ENCODE measurements at regions not wholly inside any gene's neighbourhood (a gene's known extent, or its start where the extent isn't known, plus 50 kb on each side); places are given as distances from the start of the nearest gene placed in this dataset.

DNA sequence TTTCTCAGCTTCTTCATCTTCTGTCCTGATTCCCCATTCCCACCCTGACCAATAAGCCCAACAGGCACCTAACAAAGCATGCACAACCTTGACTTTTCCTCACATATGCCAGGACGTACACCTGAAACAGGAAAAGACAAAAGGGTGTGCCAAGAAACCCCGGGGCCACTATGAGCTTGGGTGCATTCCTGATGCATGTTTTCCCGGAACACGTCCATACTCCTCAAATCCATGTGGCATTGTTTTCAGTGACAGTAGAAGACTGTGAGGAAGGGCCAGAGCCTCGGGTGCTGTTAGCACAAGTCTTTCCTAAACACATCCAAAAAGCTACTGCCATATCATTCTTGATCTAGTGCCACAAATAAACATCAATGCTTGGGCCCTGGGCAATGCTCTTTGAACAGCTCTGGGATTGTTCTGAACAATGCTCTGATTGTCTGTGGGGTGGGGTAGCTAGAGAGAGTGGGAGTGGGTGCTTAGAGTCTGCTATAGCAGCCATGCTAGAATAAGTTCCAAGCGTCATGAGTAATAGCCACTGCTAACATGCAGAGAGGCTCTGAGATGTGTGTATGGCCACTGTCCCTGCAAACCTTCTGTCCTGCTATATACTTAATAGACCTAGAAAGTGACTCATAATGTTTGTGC lies 181.7 kb upstream of the CRIM1 start:
- TF ChIP-seq, protein P1, sequence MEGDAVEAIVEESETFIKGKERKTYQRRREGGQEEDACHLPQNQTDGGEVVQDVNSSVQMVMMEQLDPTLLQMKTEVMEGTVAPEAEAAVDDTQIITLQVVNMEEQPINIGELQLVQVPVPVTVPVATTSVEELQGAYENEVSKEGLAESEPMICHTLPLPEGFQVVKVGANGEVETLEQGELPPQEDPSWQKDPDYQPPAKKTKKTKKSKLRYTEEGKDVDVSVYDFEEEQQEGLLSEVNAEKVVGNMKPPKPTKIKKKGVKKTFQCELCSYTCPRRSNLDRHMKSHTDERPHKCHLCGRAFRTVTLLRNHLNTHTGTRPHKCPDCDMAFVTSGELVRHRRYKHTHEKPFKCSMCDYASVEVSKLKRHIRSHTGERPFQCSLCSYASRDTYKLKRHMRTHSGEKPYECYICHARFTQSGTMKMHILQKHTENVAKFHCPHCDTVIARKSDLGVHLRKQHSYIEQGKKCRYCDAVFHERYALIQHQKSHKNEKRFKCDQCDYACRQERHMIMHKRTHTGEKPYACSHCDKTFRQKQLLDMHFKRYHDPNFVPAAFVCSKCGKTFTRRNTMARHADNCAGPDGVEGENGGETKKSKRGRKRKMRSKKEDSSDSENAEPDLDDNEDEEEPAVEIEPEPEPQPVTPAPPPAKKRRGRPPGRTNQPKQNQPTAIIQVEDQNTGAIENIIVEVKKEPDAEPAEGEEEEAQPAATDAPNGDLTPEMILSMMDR (conservative IDR thresholded peaks at IDR 0.05; ENCODE audit: low read length) = no peak
- TF ChIP-seq EZH2phosphoT487 (IDR thresholded peaks at IDR 0.05; ENCODE audit: borderline replicate concordance) = no peak
- H3K9ac ChIP-seq (ENCODE audit: low read depth, low read length, poor library complexity, severe bottlenecking) = no peak overlapping the region
- no peaks in the 10 kb centered on the region for H3K36me3 ChIP-seq (ENCODE audit: insufficient read depth, low read length)
- no peaks in the 10 kb centered on the region for H4K20me1 ChIP-seq (ENCODE audit: insufficient read depth, low read length, poor library complexity, severe bottlenecking)
- no peaks in the 10 kb centered on the region for H3K79me2 ChIP-seq (ENCODE audit: insufficient read depth, low read length)
- no peaks in the 10 kb centered on the region for H3K9me2 ChIP-seq (replicated peaks; ENCODE audit: low read depth, low read length)
- H3K9me3 ChIP-seq (ENCODE audit: insufficient read depth, low read depth, low read length) = no peaks in the 10 kb centered on the region
- H3F3A ChIP-seq (ENCODE audit: low read depth) = no peaks in the 10 kb centered on the region
- no peak overlapping the region for H3K4me2 ChIP-seq (ENCODE audit: low read depth, low read length, poor library complexity, severe bottlenecking)
- H3K4me3 ChIP-seq (ENCODE audit: low read length, poor library complexity, severe bottlenecking) = no peak overlapping the region
- no peaks in the 10 kb centered on the region for H3K4me1 ChIP-seq (ENCODE audit: insufficient read depth, low read length, poor library complexity, severe bottlenecking)
- H2AFZ ChIP-seq (ENCODE audit: low read length) = no peak overlapping the region
- H3K27me3 ChIP-seq (ENCODE audit: insufficient read depth, low read length, poor library complexity, severe bottlenecking) = no peaks in the 10 kb centered on the region

DNA sequence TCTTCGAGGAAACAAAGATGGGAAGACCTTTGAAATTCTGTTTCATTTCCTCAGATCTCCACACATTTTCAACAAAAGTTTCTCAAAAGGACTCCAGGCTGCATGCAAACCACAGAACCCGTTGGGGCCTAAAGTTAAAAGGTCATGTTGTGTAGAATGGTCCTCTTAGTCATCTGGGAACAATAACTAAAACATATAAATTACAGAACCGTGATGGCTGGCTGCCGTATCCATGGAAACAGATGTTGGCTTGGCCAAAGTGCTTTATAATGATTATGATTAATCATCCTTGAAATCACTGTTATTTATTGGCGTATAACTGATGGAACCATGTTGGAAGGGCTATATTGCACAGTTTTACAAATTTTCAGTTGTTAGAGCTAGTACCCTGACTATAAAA lies 182.8 kb upstream of the CRIM1 start:
- H4K20me1 ChIP-seq (ENCODE audit: insufficient read depth, low read length, poor library complexity, severe bottlenecking) = no peaks in the 10 kb centered on the region
- TF ChIP-seq EZH2phosphoT487 (IDR thresholded peaks at IDR 0.05; ENCODE audit: borderline replicate concordance) = no peak
- TF ChIP-seq, protein P1 (conservative IDR thresholded peaks at IDR 0.05; ENCODE audit: low read length) = no peak
- no peaks in the 10 kb centered on the region for H3K27me3 ChIP-seq (ENCODE audit: insufficient read depth, low read length, poor library complexity, severe bottlenecking)
- H3K4me1 ChIP-seq (ENCODE audit: insufficient read depth, low read length, poor library complexity, severe bottlenecking) = no peaks in the 10 kb centered on the region
- no peaks in the 10 kb centered on the region for H3K36me3 ChIP-seq (ENCODE audit: insufficient read depth, low read length)
- no peak overlapping the region for H3K4me3 ChIP-seq (ENCODE audit: low read length, poor library complexity, severe bottlenecking)
- no peak overlapping the region for H3K4me2 ChIP-seq (ENCODE audit: low read depth, low read length, poor library complexity, severe bottlenecking)
- H2AFZ ChIP-seq (ENCODE audit: low read length) = no peak overlapping the region
- H3K9ac ChIP-seq (ENCODE audit: low read depth, low read length, poor library complexity, severe bottlenecking) = no peak overlapping the region
- no peaks in the 10 kb centered on the region for H3K9me3 ChIP-seq (ENCODE audit: insufficient read depth, low read depth, low read length)
- no peaks in the 10 kb centered on the region for H3K9me2 ChIP-seq (replicated peaks; ENCODE audit: low read depth, low read length)
- no peaks in the 10 kb centered on the region for H3K79me2 ChIP-seq (ENCODE audit: insufficient read depth, low read length)
- H3F3A ChIP-seq (ENCODE audit: low read depth) = no peaks in the 10 kb centered on the region

DNA sequence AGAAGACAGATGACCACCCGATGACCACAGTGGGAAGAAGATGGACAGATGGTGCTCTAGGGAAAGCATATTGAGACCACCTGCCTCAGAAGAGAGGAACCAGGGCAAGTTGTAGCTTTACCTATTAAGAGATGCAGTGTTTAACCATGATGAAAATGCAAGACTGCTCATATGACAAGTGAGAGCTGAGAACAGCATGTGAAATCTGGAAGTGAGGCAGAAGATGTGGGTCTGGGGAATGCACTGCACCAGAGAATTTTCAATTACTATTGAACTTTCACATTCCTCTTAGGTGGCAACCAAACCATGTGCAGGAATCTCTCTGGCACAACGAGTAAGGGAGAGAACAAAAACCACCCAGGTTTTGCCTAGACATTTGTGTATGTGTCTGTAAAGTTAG lies 184.8 kb upstream of the CRIM1 start:
- H4K20me1 ChIP-seq (ENCODE audit: insufficient read depth, low read length, poor library complexity, severe bottlenecking) = no peaks in the 10 kb centered on the region
- H3K4me3 ChIP-seq (ENCODE audit: low read length, poor library complexity, severe bottlenecking) = no peak overlapping the region
- no peaks in the 10 kb centered on the region for H3K9me2 ChIP-seq (replicated peaks; ENCODE audit: low read depth, low read length)
- H2AFZ ChIP-seq (ENCODE audit: low read length) = no peak overlapping the region
- no peaks in the 10 kb centered on the region for H3K79me2 ChIP-seq (ENCODE audit: insufficient read depth, low read length)
- no peaks in the 10 kb centered on the region for H3K36me3 ChIP-seq (ENCODE audit: insufficient read depth, low read length)
- H3K27me3 ChIP-seq (ENCODE audit: insufficient read depth, low read length, poor library complexity, severe bottlenecking) = no peaks in the 10 kb centered on the region
- no peaks in the 10 kb centered on the region for H3F3A ChIP-seq (ENCODE audit: low read depth)
- no peaks in the 10 kb centered on the region for H3K4me1 ChIP-seq (ENCODE audit: insufficient read depth, low read length, poor library complexity, severe bottlenecking)
- no peak overlapping the region for H3K4me2 ChIP-seq (ENCODE audit: low read depth, low read length, poor library complexity, severe bottlenecking)
- TF ChIP-seq EZH2phosphoT487 (IDR thresholded peaks at IDR 0.05; ENCODE audit: borderline replicate concordance) = no peak
- no peaks in the 10 kb centered on the region for H3K9me3 ChIP-seq (ENCODE audit: insufficient read depth, low read depth, low read length)
- H3K9ac ChIP-seq (ENCODE audit: low read depth, low read length, poor library complexity, severe bottlenecking) = no peak overlapping the region

DNA sequence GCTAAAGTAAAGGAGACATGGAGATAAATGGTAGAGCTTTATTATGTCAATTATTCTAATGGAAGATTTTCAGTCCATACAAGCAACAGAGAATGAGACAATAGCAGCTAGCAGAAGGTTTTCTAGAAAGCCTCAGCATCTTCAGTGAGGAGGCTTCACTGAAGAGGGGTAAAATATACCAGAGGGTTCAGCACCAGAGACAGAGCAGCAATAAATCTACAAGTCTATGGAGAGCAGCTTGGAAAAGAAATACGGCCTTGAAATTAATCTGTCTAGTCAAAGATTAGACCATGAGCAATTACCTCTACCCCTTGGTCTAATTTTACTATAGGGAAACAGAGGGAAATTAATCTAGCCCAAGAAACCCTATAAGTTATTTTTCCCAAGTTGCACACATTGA lies 185.7 kb upstream of the CRIM1 start:
- no peaks in the 10 kb centered on the region for H3K36me3 ChIP-seq (ENCODE audit: insufficient read depth, low read length)
- H3K4me2 ChIP-seq (ENCODE audit: low read depth, low read length, poor library complexity, severe bottlenecking) = no peak overlapping the region
- no peak overlapping the region for H2AFZ ChIP-seq (ENCODE audit: low read length)
- H3K9ac ChIP-seq (ENCODE audit: low read depth, low read length, poor library complexity, severe bottlenecking) = no peak overlapping the region
- no peaks in the 10 kb centered on the region for H3F3A ChIP-seq (ENCODE audit: low read depth)
- no peak for TF ChIP-seq EZH2phosphoT487 (IDR thresholded peaks at IDR 0.05; ENCODE audit: borderline replicate concordance)
- no peaks in the 10 kb centered on the region for H3K79me2 ChIP-seq (ENCODE audit: insufficient read depth, low read length)
- no peaks in the 10 kb centered on the region for H3K27me3 ChIP-seq (ENCODE audit: insufficient read depth, low read length, poor library complexity, severe bottlenecking)
- H3K9me2 ChIP-seq (replicated peaks; ENCODE audit: low read depth, low read length) = no peaks in the 10 kb centered on the region
- H3K4me1 ChIP-seq (ENCODE audit: insufficient read depth, low read length, poor library complexity, severe bottlenecking) = no peaks in the 10 kb centered on the region
- H3K9me3 ChIP-seq (ENCODE audit: insufficient read depth, low read depth, low read length) = no peaks in the 10 kb centered on the region
- H4K20me1 ChIP-seq (ENCODE audit: insufficient read depth, low read length, poor library complexity, severe bottlenecking) = no peaks in the 10 kb centered on the region
- no peak overlapping the region for H3K4me3 ChIP-seq (ENCODE audit: low read length, poor library complexity, severe bottlenecking)
